PC-3 (cell line): ENCODE measurements at regions not wholly inside any gene's neighbourhood (a gene's known extent, or its start where the extent isn't known, plus 50 kb on each side); places are given as distances from the start of the nearest gene placed in this dataset.

Experiments
- EZH2 ChIP-seq: fragments of 300-600 bp; sonication (generic); IDR thresholded peaks from one replicate; pipeline ENCODE4 v1.6.1; 2017; ENCODE audit warnings: antibody characterized with exemption, mild to moderate bottlenecking, low read length; ENCODE audit not compliant: unreplicated experiment
- TF ChIP-seq, protein P1 (sequence below): fragments of 300-600 bp; sonication (generic); conservative IDR thresholded peaks from 2 replicates; pipeline ENCODE4 v1.5.1; 2017; ENCODE audit warnings: antibody characterized with exemption, low read depth, mild to moderate bottlenecking, low read length

- TF ChIP-seq, protein P1, sequence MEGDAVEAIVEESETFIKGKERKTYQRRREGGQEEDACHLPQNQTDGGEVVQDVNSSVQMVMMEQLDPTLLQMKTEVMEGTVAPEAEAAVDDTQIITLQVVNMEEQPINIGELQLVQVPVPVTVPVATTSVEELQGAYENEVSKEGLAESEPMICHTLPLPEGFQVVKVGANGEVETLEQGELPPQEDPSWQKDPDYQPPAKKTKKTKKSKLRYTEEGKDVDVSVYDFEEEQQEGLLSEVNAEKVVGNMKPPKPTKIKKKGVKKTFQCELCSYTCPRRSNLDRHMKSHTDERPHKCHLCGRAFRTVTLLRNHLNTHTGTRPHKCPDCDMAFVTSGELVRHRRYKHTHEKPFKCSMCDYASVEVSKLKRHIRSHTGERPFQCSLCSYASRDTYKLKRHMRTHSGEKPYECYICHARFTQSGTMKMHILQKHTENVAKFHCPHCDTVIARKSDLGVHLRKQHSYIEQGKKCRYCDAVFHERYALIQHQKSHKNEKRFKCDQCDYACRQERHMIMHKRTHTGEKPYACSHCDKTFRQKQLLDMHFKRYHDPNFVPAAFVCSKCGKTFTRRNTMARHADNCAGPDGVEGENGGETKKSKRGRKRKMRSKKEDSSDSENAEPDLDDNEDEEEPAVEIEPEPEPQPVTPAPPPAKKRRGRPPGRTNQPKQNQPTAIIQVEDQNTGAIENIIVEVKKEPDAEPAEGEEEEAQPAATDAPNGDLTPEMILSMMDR, result no peak
- TF ChIP-seq EZH2, result no peak
Measured at GRCh38 chrX:142680038-142680437, 345.7 kb upstream of the SPANXN4 start.
